ENCODE measurements at regions not wholly inside any gene's neighbourhood (a gene's known extent, or its start where the extent isn't known, plus 50 kb on each side); places are given as distances from the start of the nearest gene placed in this dataset.

DNA sequence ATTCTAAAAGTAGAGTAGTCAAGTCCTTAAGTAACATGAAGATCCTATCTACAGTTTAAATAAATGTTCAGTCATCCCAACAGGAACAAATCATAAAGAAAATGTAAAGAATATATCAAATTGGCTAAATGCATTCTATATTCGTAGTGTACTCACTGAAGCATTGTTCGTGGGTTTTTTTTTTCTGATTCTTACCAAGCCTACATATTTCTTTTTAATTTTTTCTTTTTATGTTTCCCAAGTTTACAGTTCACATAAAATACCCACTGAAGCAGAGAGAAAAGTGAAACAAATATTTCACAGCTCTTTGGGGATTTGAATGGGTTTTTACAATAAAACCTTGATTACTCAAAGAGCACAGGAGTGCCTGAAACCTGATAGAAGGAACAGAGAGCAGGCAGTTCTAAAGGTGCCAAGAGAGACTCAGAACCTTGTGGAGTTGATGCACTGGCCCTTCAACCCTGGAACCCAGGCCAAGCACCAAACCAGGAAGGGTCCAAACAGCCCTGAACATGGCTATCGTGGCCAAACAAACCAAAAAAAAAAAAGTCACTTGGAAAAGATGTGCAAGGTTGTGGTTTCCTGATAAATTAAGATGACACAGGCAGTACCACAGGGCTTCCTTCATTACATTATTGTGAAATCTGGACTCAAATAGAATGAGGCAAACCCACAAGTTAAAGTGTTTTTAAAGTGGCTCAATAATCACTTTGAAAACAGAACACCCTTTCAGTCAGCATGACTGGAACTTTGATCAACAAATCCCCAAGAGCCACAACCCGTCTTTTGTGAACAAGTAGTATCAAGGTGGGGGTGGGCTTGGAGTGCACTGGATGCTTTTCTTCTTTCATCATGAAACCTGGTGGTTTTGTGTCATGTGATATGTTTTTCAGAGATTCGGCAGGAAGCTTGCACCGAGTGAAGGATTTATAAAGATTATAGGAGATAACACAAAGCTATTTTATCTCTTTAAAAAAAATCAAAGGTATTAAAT, 245.0 kb upstream of the FN1 start:
- no peak for TF ChIP-seq POLR2AphosphoS5 (IDR thresholded peaks at IDR 0.05; ENCODE audit: borderline replicate concordance, low read depth, low read length)
- no peak for TF ChIP-seq EZH2 (IDR thresholded peaks at IDR 0.05)
- no peak for TF ChIP-seq FOXP2 (optimal IDR thresholded peaks at IDR 0.05; ENCODE audit: control extremely low read depth, extremely low read length, insufficient read depth)
